Esophagus squamous epithelium (tissue), 4 donors: ENCODE measurements at regions not wholly inside any gene's neighbourhood (a gene's known extent, or its start where the extent isn't known, plus 50 kb on each side); places are given as distances from the start of the nearest gene placed in this dataset.

ENCODE experiments used
- CTCF ChIP-seq, 6 experiments: fragments of 450-650 bp in 4 of 6; fragments of 200-600 bp in 2 of 6; sonication (generic) in 2 of 6; IDR thresholded peaks; one replicate each; pipeline ENCODE4 v1.5.1; 2016 to 2019; ENCODE audit warnings: antibody characterized with exemption in 6 of 6, mild to moderate bottlenecking in 4 of 6, moderate library complexity in 4 of 6
- POLR2A ChIP-seq, 4 donors: fragments of 450-650 bp; IDR thresholded peaks; one replicate each; pipeline ENCODE4 v1.6.1; 2017; ENCODE audit warnings: antibody characterized with exemption in 4 of 4, mild to moderate bottlenecking in 4 of 4, moderate library complexity in 3 of 4

GRCh38 chr7:84911077-84911476, 275.8 kb downstream of the SEMA3D start:
- no peak for TF ChIP-seq CTCF (IDR thresholded peaks at IDR 0.05)
- no peak for TF ChIP-seq POLR2A (IDR thresholded peaks at IDR 0.05)
